Adrenal gland (tissue), 5 donors: ENCODE measurements at regions not wholly inside any gene's neighbourhood (a gene's known extent, or its start where the extent isn't known, plus 50 kb on each side); places are given as distances from the start of the nearest gene placed in this dataset.

Experiments used
- CTCF ChIP-seq, 6 experiments: fragments of 450-650 bp in 4 of 6; fragments of 200-600 bp in 2 of 6; sonication (generic) in 1 of 6; IDR thresholded peaks; 1 replicate in 5 of 6; 2 replicates in 1 of 6; pipeline versions ENCODE4 v1.5.1 to v1.8.0; 2016 to 2021; ENCODE audit warnings: antibody characterized with exemption in 6 of 6, mild to moderate bottlenecking in 2 of 6, moderate library complexity in 1 of 6
- POLR2A ChIP-seq, 2 donors: fragments of 450-650 bp; IDR thresholded peaks; one replicate each; pipeline ENCODE4 v1.6.1; 2017; ENCODE audit warnings: antibody characterized with exemption in 2 of 2, mild to moderate bottlenecking in 2 of 2, moderate library complexity in 1 of 2
- donor health status: DM: no; HTN: no; CAD: no.

- TF ChIP-seq CTCF (IDR thresholded peaks at IDR 0.05) (no peak), POLR2A (IDR thresholded peaks at IDR 0.05) (no peak)
These were observed 69.9 kb downstream of the TBX3 start for GRCh38 chr12:114614040-114614439.
